ENCODE measurements at regions not wholly inside any gene's neighbourhood (a gene's known extent, or its start where the extent isn't known, plus 50 kb on each side); places are given as distances from the start of the nearest gene placed in this dataset.
"Not testable (repeated sequence)": the region's sequence is repeated elsewhere in the genome, so short reads cannot be mapped to it uniquely, and the experiment has no call there.

- H3K4me1 ChIP-seq = peaks cover 0 to 5% (median 0%) of the 10 kb centered on the region in 4 donors
- TF ChIP-seq POLR2A (IDR thresholded peaks at IDR 0.05) (no peak), CTCF (IDR thresholded peaks at IDR 0.05) (no peak)
- no peak overlapping the region for H3K27ac ChIP-seq
- no peaks in the 10 kb centered on the region for H3K27me3 ChIP-seq
- DNase-seq = no peak
- H3K9me3 ChIP-seq = peaks cover 0 to 7% (median 0%) of the 10 kb centered on the region in 4 donors
- no peaks in the 10 kb centered on the region for H3K36me3 ChIP-seq
- no peak overlapping the region for H3K4me3 ChIP-seq
Observed at GRCh38 chr6:6950373-6951145, 157.2 kb upstream of the RREB1 start.

- H3K27ac ChIP-seq = no peak overlapping the region
- H3K4me1 ChIP-seq = peaks cover 0 to 3% (median 0%) of the 10 kb centered on the region in 4 donors
- DNase-seq = no peak
- TF ChIP-seq CTCF (IDR thresholded peaks at IDR 0.05) (no peak), POLR2A (IDR thresholded peaks at IDR 0.05) (no peak)
- peaks cover 0 to 7% (median 0%) of the 10 kb centered on the region in 4 donors for H3K9me3 ChIP-seq
- no peaks in the 10 kb centered on the region for H3K36me3 ChIP-seq
- H3K27me3 ChIP-seq = no peaks in the 10 kb centered on the region
- H3K4me3 ChIP-seq = no peak overlapping the region
Observed at GRCh38 chr6:6951355-6951754, 156.4 kb upstream of the RREB1 start.

- H3K36me3 ChIP-seq = no peaks in the 10 kb centered on the region
- peaks cover 0 to 7% (median 0%) of the 10 kb centered on the region in 4 donors for H3K9me3 ChIP-seq
- no peak for TF ChIP-seq POLR2A (IDR thresholded peaks at IDR 0.05)
- no peak for TF ChIP-seq CTCF (IDR thresholded peaks at IDR 0.05)
- H3K27me3 ChIP-seq = no peaks in the 10 kb centered on the region
- no peaks in the 10 kb centered on the region for H3K4me1 ChIP-seq
- no peak overlapping the region for H3K27ac ChIP-seq
- no peak for DNase-seq
- H3K4me3 ChIP-seq = no peak overlapping the region
Observed at GRCh38 chr6:6952484-6952883, 155.3 kb upstream of the RREB1 start.

- H3K9me3 ChIP-seq, H3K4me3 ChIP-seq, H3K4me1 ChIP-seq, DNase-seq, H3K27me3 ChIP-seq, H3K36me3 ChIP-seq, H3K27ac ChIP-seq: not testable (repeated sequence)
Observed at GRCh38 chr6:6952927-6953326, 154.8 kb upstream of the RREB1 start.

- no peak overlapping the region for H3K4me3 ChIP-seq
- TF ChIP-seq POLR2A (IDR thresholded peaks at IDR 0.05) (no peak), CTCF (IDR thresholded peaks at IDR 0.05) (no peak)
- no peak overlapping the region for H3K27ac ChIP-seq
- DNase-seq = no peak
- no peaks in the 10 kb centered on the region for H3K36me3 ChIP-seq
- no peaks in the 10 kb centered on the region for H3K9me3 ChIP-seq
- H3K4me1 ChIP-seq = no peaks in the 10 kb centered on the region
- H3K27me3 ChIP-seq = no peaks in the 10 kb centered on the region
Observed at GRCh38 chr6:6960571-6961251, 147.1 kb upstream of the RREB1 start.

- Histone ChIP-seq H3K27ac (no peak overlapping the region), H3K9me3 (no peaks in the 10 kb centered on the region), H3K4me3 (no peak overlapping the region), H3K27me3 (no peaks in the 10 kb centered on the region), H3K36me3 (no peaks in the 10 kb centered on the region), H3K4me1 (no peaks in the 10 kb centered on the region)
- TF ChIP-seq POLR2A (IDR thresholded peaks at IDR 0.05) (no peak), CTCF (IDR thresholded peaks at IDR 0.05) (no peak)
- no peak for DNase-seq
Observed at GRCh38 chr6:6962086-6962485, 145.7 kb upstream of the RREB1 start.
